A673 (cell line): ENCODE measurements at regions not wholly inside any gene's neighbourhood (a gene's known extent, or its start where the extent isn't known, plus 50 kb on each side); places are given as distances from the start of the nearest gene placed in this dataset.

ENCODE experiments used
- BruUV-seq: library from RNA; stranded (reverse); fragments of 400-500 nt; replicated peaks from 2 replicates; lab custom pipeline; 2021; lab: Mats Ljungman, UMichigan
- CTCF ChIA-PET: fragments of 300-600 bp; sonication (Branson Sonifier 250); formaldehyde crosslinking; loops from one replicate; lab custom pipeline; 2022; ENCODE audit warnings: antibody characterized with exemption; lab: Charles Lee
- POLR2A ChIA-PET: fragments of 300-600 bp; sonication (Branson Sonifier 250); formaldehyde crosslinking; loops from one replicate; lab custom pipeline; 2022; ENCODE audit warnings: antibody characterized with exemption; ENCODE audit not compliant: low non-redundant PET; lab: Charles Lee
- DNase-seq: peaks from one replicate; pipeline ENCODE4 v3.0.0-alpha.2; 2015; ENCODE audit warnings: low spot score
- H3K27ac ChIP-seq: fragments of 200-600 bp; sonication (generic); 2 replicates; pipeline ENCODE4 v1.5.1; 2016; ENCODE audit warnings: mixed run types, low read depth, mild to moderate bottlenecking, mixed read lengths, antibody characterized with exemption, low read length; ENCODE audit not compliant: poor library complexity, severe bottlenecking
- H3K27me3 ChIP-seq: fragments of 200-600 bp; sonication (generic); replicated peaks from 2 replicates; pipeline ENCODE4 v1.6.1; 2017; ENCODE audit warnings: mixed run types, low read depth, mild to moderate bottlenecking, mixed read lengths, antibody characterized with exemption, low read length; ENCODE audit not compliant: insufficient read depth, poor library complexity
- H3K36me3 ChIP-seq: fragments of 200-600 bp; sonication (generic); 2 replicates; pipeline ENCODE4 v1.6.1; 2016; ENCODE audit warnings: mixed run types, mild to moderate bottlenecking, mixed read lengths, antibody characterized with exemption, low read length; ENCODE audit not compliant: insufficient read depth, poor library complexity, severe bottlenecking
- H3K4me1 ChIP-seq: fragments of 200-600 bp; sonication (generic); 2 replicates; pipeline ENCODE4 v1.6.1; 2017; ENCODE audit warnings: mixed run types, mild to moderate bottlenecking, mixed read lengths, antibody characterized with exemption, low read length; ENCODE audit not compliant: insufficient read depth, poor library complexity, severe bottlenecking
- H3K4me3 ChIP-seq: fragments of 200-600 bp; sonication (generic); 2 replicates; pipeline ENCODE4 v1.5.1; 2016; ENCODE audit warnings: low read depth, mixed run types, mild to moderate bottlenecking, mixed read lengths, low read length; ENCODE audit not compliant: poor library complexity, severe bottlenecking
- H3K9me3 ChIP-seq: fragments of 200-600 bp; sonication (generic); 2 replicates; pipeline ENCODE4 v1.6.1; 2016; ENCODE audit warnings: mixed run types, low read depth, mild to moderate bottlenecking, mixed read lengths, antibody characterized with exemption, low read length; ENCODE audit not compliant: poor library complexity, severe bottlenecking
- CTCF ChIP-seq: fragments of 300-800, 200-600 bp; sonication (generic); conservative IDR thresholded peaks from 2 replicates; pipeline ENCODE4 v1.5.1; 2017; ENCODE audit warnings: low read depth, mild to moderate bottlenecking, antibody characterized with exemption, low read length, moderate library complexity, mixed read lengths
- EZH2 ChIP-seq: fragments of 200-600 bp; sonication (generic); IDR thresholded peaks from 2 replicates; pipeline ENCODE4 v1.6.1; 2017; ENCODE audit warnings: borderline replicate concordance, low read depth, mild to moderate bottlenecking, mixed read lengths, antibody characterized with exemption, low read length; ENCODE audit not compliant: poor library complexity, severe bottlenecking
- intact Hi-C: fragments of 100-400 bp; cut with micrococcal nuclease; formaldehyde crosslinking; loops from one replicate; pipeline ENCODE4 v1.10.0; 2022; ENCODE audit not compliant: unreplicated experiment

GRCh38 chr5:3006961-3007551 is 255.6 kb upstream of the IRX2 start:
- no peaks in the 10 kb centered on the region for H3K4me1 ChIP-seq
- ChIA-PET CTCF (no interaction called here), POLR2A (no interaction called here)
- no peak overlapping the region for H3K27ac ChIP-seq
- TF ChIP-seq EZH2, result no peak
- TF ChIP-seq CTCF, result no peak
- no TSS peak for BruUV-seq
- intact Hi-C loops, result no loop called here
- H3K4me3 ChIP-seq, result no peak overlapping the region
- no peak for DNase-seq
- H3K36me3 ChIP-seq, result no peaks in the 10 kb centered on the region
- H3K9me3 ChIP-seq, result peaks cover 45% of the 10 kb centered on the region
- H3K27me3 ChIP-seq, result no peaks in the 10 kb centered on the region

GRCh38 chr5:3006526-3006925 is 255.0 kb upstream of the IRX2 start:
- TF ChIP-seq CTCF (no peak), EZH2 (no peak)
- intact Hi-C loops, result no loop called here
- DNase-seq, result no peak
- H3K27ac ChIP-seq, result no peak overlapping the region
- no peaks in the 10 kb centered on the region for H3K36me3 ChIP-seq
- H3K9me3 ChIP-seq, result peaks cover 41% of the 10 kb centered on the region
- H3K4me1 ChIP-seq, result no peaks in the 10 kb centered on the region
- no TSS peak for BruUV-seq
- POLR2A ChIA-PET, result no interaction called here
- CTCF ChIA-PET, result no interaction called here
- H3K27me3 ChIP-seq, result no peaks in the 10 kb centered on the region
- H3K4me3 ChIP-seq, result no peak overlapping the region

GRCh38 chr5:3004361-3005080 is 253.0 kb upstream of the IRX2 start:
- no peaks in the 10 kb centered on the region for H3K36me3 ChIP-seq
- no peak overlapping the region for H3K27ac ChIP-seq
- no peak for DNase-seq
- no peaks in the 10 kb centered on the region for H3K4me1 ChIP-seq
- TF ChIP-seq EZH2, result no peak
- no peak for TF ChIP-seq CTCF
- ChIA-PET POLR2A (no interaction called here), CTCF (no interaction called here)
- BruUV-seq, result no TSS peak
- no peaks in the 10 kb centered on the region for H3K27me3 ChIP-seq
- intact Hi-C loops, result no loop called here
- H3K9me3 ChIP-seq, result peaks cover 41% of the 10 kb centered on the region
- H3K4me3 ChIP-seq, result no peak overlapping the region
